Prostate gland (tissue), 2 donors: ENCODE measurements at regions not wholly inside any gene's neighbourhood (a gene's known extent, or its start where the extent isn't known, plus 50 kb on each side); places are given as distances from the start of the nearest gene placed in this dataset.

Experiments
- DNase-seq: peaks from one replicate; pipeline ENCODE4 v3.0.0-alpha.2; 2019; ENCODE audit warnings: low spot score
- H3K27ac ChIP-seq, 2 donors: fragments of 200-600 bp; sonication (generic); 2 replicates each; pipeline ENCODE4 v1.5.1; 2017 to 2019
- H3K27me3 ChIP-seq: fragments of 200-600 bp; sonication (generic); replicated peaks from 2 replicates; pipeline ENCODE4 v1.5.1; 2019; ENCODE audit not compliant: insufficient read depth
- H3K36me3 ChIP-seq, 2 donors: fragments of 200-600 bp; sonication (generic); 1 replicate in 1 of 2; 2 replicates in 1 of 2; pipeline versions ENCODE4 v1.5.1 to v1.8.1; 2017 to 2019
- H3K4me1 ChIP-seq: fragments of 200-600 bp; sonication (generic); replicated peaks from 2 replicates; pipeline ENCODE4 v1.5.1; 2019
- H3K4me3 ChIP-seq, 2 donors: fragments of 200-600 bp; sonication (generic); 2 replicates each; pipeline ENCODE4 v1.5.1; 2017 to 2019
- H3K9me3 ChIP-seq: fragments of 200-600 bp; sonication (generic); 2 replicates; pipeline ENCODE4 v1.5.1; 2017
- CTCF ChIP-seq, 4 experiments: fragments of 200-600 bp in 2 of 4; fragments of 450-650 bp in 2 of 4; sonication (generic) in 2 of 4; IDR thresholded peaks; 1 replicate in 3 of 4; 2 replicates in 1 of 4; pipeline ENCODE4 v1.5.1; 2016 to 2019; ENCODE audit warnings: antibody characterized with exemption in 4 of 4, mild to moderate bottlenecking in 2 of 4, moderate library complexity in 2 of 4
- POLR2A ChIP-seq: fragments of 450-650 bp; IDR thresholded peaks from one replicate; pipeline ENCODE4 v1.6.1; 2016; ENCODE audit warnings: antibody characterized with exemption, mild to moderate bottlenecking
- POLR2AphosphoS5 ChIP-seq: sonication (generic); formaldehyde crosslinking; IDR thresholded peaks from one replicate; pipeline ENCODE4 v1.6.1; 2017; ENCODE audit warnings: antibody characterized with exemption
- WGBS: methylation state at CpG from one replicate; pipeline ENCODE4 v1.1.5; 2018; 5-methylcytosine and 5-hydroxymethylcytosine counted together
- intact Hi-C: fragments of 100-400 bp; cut with DNase I; formaldehyde crosslinking; loops from one replicate; pipeline ENCODE4 v1.14.2; 2022

DNA sequence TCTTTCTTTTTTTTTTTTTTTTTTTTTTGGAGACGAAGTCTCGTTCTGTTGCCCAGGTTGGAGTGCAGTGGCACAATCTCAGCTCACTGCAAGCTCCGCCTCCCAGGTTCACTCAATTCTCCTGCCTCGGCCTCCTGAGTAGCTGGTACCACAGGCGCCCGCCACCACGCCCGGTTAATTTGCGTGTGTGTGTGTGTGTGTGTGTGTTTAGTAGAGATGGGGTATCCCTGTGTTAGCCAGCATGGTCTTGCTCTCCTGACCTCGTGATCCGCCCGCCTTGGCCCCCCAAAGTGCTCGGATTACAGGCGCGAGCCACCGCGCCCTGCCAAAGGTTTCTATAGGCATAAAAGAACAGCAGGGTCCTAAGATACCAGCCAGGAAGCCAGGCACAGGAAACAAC is 261.0 kb upstream of the CCDC54 start:
- Histone ChIP-seq H3K4me3 (no peak overlapping the region), H3K9me3 (no peaks in the 10 kb centered on the region), H3K36me3 (no peaks in the 10 kb centered on the region), H3K27me3 (no peaks in the 10 kb centered on the region), H3K4me1 (no peaks in the 10 kb centered on the region), H3K27ac (no peak overlapping the region)
- no peak for DNase-seq
- intact Hi-C loops = no loop called here
- WGBS = 90% methylated on average over 17 of the region's 17 CpGs
- TF ChIP-seq POLR2AphosphoS5 = no peak
- no peak for TF ChIP-seq CTCF (IDR thresholded peaks at IDR 0.05)
- TF ChIP-seq POLR2A = no peak

DNA sequence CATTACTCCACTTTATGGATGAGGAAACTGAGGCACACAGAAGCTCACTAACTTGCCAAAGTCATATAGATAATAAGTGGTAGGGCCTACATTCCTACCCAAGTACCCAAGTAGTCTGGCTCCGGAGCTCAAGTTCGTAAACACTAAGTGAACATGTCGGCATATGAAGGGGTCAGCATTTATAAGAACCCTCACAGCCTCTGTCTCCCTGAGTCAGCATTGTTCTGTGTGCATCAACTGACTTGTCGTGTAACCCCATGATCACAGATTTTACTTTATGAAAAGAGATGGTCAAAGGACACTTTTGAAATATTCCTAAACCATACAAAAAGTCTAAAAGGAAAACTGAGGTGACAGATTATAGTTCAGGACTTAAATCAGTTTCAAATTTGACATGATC is 260.1 kb upstream of the CCDC54 start:
- no peak for TF ChIP-seq POLR2AphosphoS5
- TF ChIP-seq POLR2A = no peak
- no peaks in the 10 kb centered on the region for H3K27me3 ChIP-seq
- H3K9me3 ChIP-seq = no peaks in the 10 kb centered on the region
- 93% methylated on average over 4 of the region's 4 CpGs for WGBS
- H3K36me3 ChIP-seq = no peaks in the 10 kb centered on the region
- no peak overlapping the region for H3K4me3 ChIP-seq
- no peak overlapping the region for H3K27ac ChIP-seq
- no peak for DNase-seq
- H3K4me1 ChIP-seq = no peaks in the 10 kb centered on the region
- intact Hi-C loops = no loop called here

DNA sequence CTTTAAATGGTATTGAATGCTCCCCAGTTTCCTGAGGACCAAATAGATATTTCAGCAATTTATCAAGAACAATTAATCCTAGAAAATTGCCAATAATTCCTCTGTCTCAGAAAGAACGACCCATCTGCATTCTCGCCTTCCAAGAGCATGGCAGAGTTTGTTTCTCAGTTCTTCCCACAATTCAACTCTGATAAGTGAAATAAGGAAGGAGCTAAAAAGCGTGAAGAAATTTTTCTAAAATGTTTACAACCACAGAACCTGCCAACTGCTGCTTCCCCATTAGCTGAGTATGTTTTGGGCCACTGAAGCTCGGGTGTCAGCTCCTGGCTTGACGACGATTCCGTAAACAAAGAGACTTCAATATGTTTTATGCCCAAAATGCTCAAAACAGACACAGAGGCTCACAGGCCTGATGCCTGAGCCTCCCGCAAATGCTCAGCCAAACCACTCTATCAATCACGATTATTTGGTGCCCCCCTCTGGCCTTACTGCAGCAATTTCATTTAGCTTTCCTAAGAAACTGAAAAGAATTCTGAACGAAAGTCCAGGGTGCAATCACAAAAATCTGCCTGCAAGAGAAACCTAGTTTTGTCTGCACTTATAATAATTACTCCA is 259.2 kb upstream of the CCDC54 start:
- Histone ChIP-seq H3K4me1 (no peaks in the 10 kb centered on the region), H3K27ac (no peak overlapping the region), H3K36me3 (no peaks in the 10 kb centered on the region), H3K9me3 (no peaks in the 10 kb centered on the region), H3K4me3 (no peak overlapping the region), H3K27me3 (no peaks in the 10 kb centered on the region)
- DNase-seq = no peak
- TF ChIP-seq POLR2AphosphoS5 = no peak
- peak in 1 of 4 experiments; percentile 39 for TF ChIP-seq CTCF (IDR thresholded peaks at IDR 0.05)
- WGBS = 26% methylated on average over 10 of the region's 10 CpGs
- intact Hi-C loops = no loop called here

- H3K9me3 ChIP-seq = no peaks in the 10 kb centered on the region
- no peak overlapping the region for H3K27ac ChIP-seq
- intact Hi-C loops = no loop called here
- no peaks in the 10 kb centered on the region for H3K4me1 ChIP-seq
- no peak for DNase-seq
- 56% methylated on average over 1 of the region's 1 CpG for whole genome bisulfite sequencing
- no peaks in the 10 kb centered on the region for H3K36me3 ChIP-seq
- H3K27me3 ChIP-seq = no peaks in the 10 kb centered on the region
- TF ChIP-seq POLR2AphosphoS5 (no peak), POLR2A (no peak), CTCF (IDR thresholded peaks at IDR 0.05) (no peak)
- no peak overlapping the region for H3K4me3 ChIP-seq
These were observed 252.4 kb upstream of the CCDC54 start for GRCh38 chr3:107124885-107125284.

- intact Hi-C loops = no loop called here
- TF ChIP-seq POLR2AphosphoS5 (no peak), CTCF (IDR thresholded peaks at IDR 0.05) (no peak), POLR2A (no peak)
- Histone ChIP-seq H3K9me3 (no peaks in the 10 kb centered on the region), H3K4me1 (no peaks in the 10 kb centered on the region), H3K27me3 (no peaks in the 10 kb centered on the region), H3K36me3 (no peaks in the 10 kb centered on the region), H3K27ac (no peak overlapping the region), H3K4me3 (no peak overlapping the region)
- WGBS = 15% methylated on average over 3 of the region's 3 CpGs
- no peak for DNase-seq
These were observed 248.3 kb upstream of the CCDC54 start for GRCh38 chr3:107128946-107129345.
